Limb (tissue), 2 donors: ENCODE measurements at regions not wholly inside any gene's neighbourhood (a gene's known extent, or its start where the extent isn't known, plus 50 kb on each side); places are given as distances from the start of the nearest gene placed in this dataset.
A peak's percentile ranks its signal among the peaks of the same experiment; 100 is the strongest.

ENCODE experiments used
- DNase-seq, 2 donors: peaks; one replicate each; pipeline ENCODE4 v3.0.0-alpha.2; 2016; ENCODE audit errors: extremely low spot score in 2 of 2

- DNase-seq, result no peak
Observed at GRCh38 chr2:176646033-176646615, 376.9 kb downstream of the MTX2 start.

- no peak for DNase-seq
Observed at GRCh38 chr2:176647325-176648165, 378.3 kb downstream of the MTX2 start.

GRCh38 chr2:176648700-176649297 is 379.6 kb downstream of the MTX2 start:
- no peak for DNase-seq

- DNase-seq, result no peak
Observed at GRCh38 chr2:176650104-176650837, 381.0 kb downstream of the MTX2 start.

- DNase-seq, result no peak
Observed at GRCh38 chr2:176650838-176651555, 381.8 kb downstream of the MTX2 start.

GRCh38 chr2:176652300-176653182 is 383.3 kb downstream of the MTX2 start:
- DNase-seq, result peak in 1 of 2 donors; percentile 86

GRCh38 chr2:176653479-176654443 is 384.5 kb downstream of the MTX2 start:
- peak; percentile 62 to 70 for DNase-seq

GRCh38 chr2:176656038-176656775 is 387.0 kb downstream of the MTX2 start:
- no peak for DNase-seq

- no peak for DNase-seq
Observed at GRCh38 chr2:176656776-176657140, 387.5 kb downstream of the MTX2 start.

GRCh38 chr2:176657393-176657792 is 388.2 kb downstream of the MTX2 start:
- DNase-seq, result no peak

- no peak for DNase-seq
Observed at GRCh38 chr2:176658708-176659107, 389.5 kb downstream of the MTX2 start.

GRCh38 chr2:176662753-176663152 is 393.5 kb downstream of the MTX2 start:
- no peak for DNase-seq

GRCh38 chr2:176664478-176664877 is 395.2 kb downstream of the MTX2 start:
- no peak for DNase-seq

GRCh38 chr2:176665086-176665485 is 395.8 kb downstream of the MTX2 start:
- DNase-seq, result no peak

GRCh38 chr2:176668912-176669311 is 399.7 kb downstream of the MTX2 start:
- DNase-seq, result no peak

- DNase-seq, result no peak
Observed at GRCh38 chr2:176669398-176670174, 400.3 kb downstream of the MTX2 start.

GRCh38 chr2:176675271-176675949 is 406.2 kb downstream of the MTX2 start:
- no peak for DNase-seq
